GM06990 (cell line): ENCODE measurements at regions not wholly inside any gene's neighbourhood (a gene's known extent, or its start where the extent isn't known, plus 50 kb on each side); places are given as distances from the start of the nearest gene placed in this dataset.

Experiments
- DNase-seq: peaks from one replicate; pipeline ENCODE4 v3.0.0-alpha.2; 2011; ENCODE audit not compliant: insufficient read length; ENCODE audit errors: extremely low read depth
- H3K27me3 ChIP-seq: replicated peaks from 2 replicates; pipeline ENCODE4 v1.6.0; 2011; ENCODE audit warnings: low read length; ENCODE audit not compliant: control insufficient read depth, insufficient read depth
- H3K36me3 ChIP-seq: 2 replicates; pipeline ENCODE4 v1.5.1; 2011; ENCODE audit warnings: low read length; ENCODE audit not compliant: control insufficient read depth, insufficient read depth
- H3K4me3 ChIP-seq: replicated peaks from 2 replicates; pipeline ENCODE4 v1.5.1; 2011; ENCODE audit warnings: low read depth, mild to moderate bottlenecking, control low read depth, low read length
- CTCF ChIP-seq: IDR thresholded peaks from 2 replicates; pipeline ENCODE4 v1.5.1; 2011; ENCODE audit warnings: low read length, control low read depth, mild to moderate bottlenecking, inconsistent platforms; ENCODE audit not compliant: insufficient read depth, poor library complexity, severe bottlenecking

- no peak for TF ChIP-seq CTCF
- no peak for DNase-seq
- Histone ChIP-seq H3K27me3 (no peaks in the 10 kb centered on the region), H3K36me3 (no peaks in the 10 kb centered on the region), H3K4me3 (no peak overlapping the region)
Observed at GRCh38 chr15:70289191-70289955, 191.7 kb upstream of the TLE3 start.

GRCh38 chr15:70286113-70286806, 188.5 kb upstream of the TLE3 start:
- Histone ChIP-seq H3K36me3 (no peaks in the 10 kb centered on the region), H3K27me3 (no peaks in the 10 kb centered on the region), H3K4me3 (no peak overlapping the region)
- DNase-seq = no peak
- no peak for TF ChIP-seq CTCF

GRCh38 chr15:70284438-70285214, 186.9 kb upstream of the TLE3 start:
- TF ChIP-seq CTCF = no peak

GRCh38 chr15:70283511-70283910, 185.8 kb upstream of the TLE3 start:
- Histone ChIP-seq H3K4me3 (no peak overlapping the region), H3K27me3 (no peaks in the 10 kb centered on the region), H3K36me3 (no peaks in the 10 kb centered on the region)
- no peak for TF ChIP-seq CTCF
- DNase-seq = no peak

More at GRCh38 chr15:70284438-70285214, 186.9 kb upstream of the TLE3 start:
- no peak overlapping the region for H3K4me3 ChIP-seq
- no peaks in the 10 kb centered on the region for H3K27me3 ChIP-seq
- DNase-seq = no peak
- H3K36me3 ChIP-seq = no peaks in the 10 kb centered on the region

GRCh38 chr15:70281811-70282307, 184.1 kb upstream of the TLE3 start:
- Histone ChIP-seq H3K4me3 (no peak overlapping the region), H3K27me3 (no peaks in the 10 kb centered on the region), H3K36me3 (no peaks in the 10 kb centered on the region)
- no peak for TF ChIP-seq CTCF
- no peak for DNase-seq
